Mesothelial cell of epicardium (in vitro differentiated cells): ENCODE measurements at regions not wholly inside any gene's neighbourhood (a gene's known extent, or its start where the extent isn't known, plus 50 kb on each side); places are given as distances from the start of the nearest gene placed in this dataset.

Source experiments
- DNase-seq, 2 experiments: peaks; one replicate each; pipeline ENCODE4 v3.0.0; 2021; ENCODE audit warnings: low spot score in 2 of 2; ENCODE audit not compliant: unreplicated experiment in 2 of 2
- H3K27ac Mint-ChIP-seq: 2 replicates; pipeline ENCODE4 v1.8.0; 2021; ENCODE audit warnings: mixed read lengths
- H3K27me3 Mint-ChIP-seq: 2 replicates; pipeline ENCODE4 v1.8.0; 2021; ENCODE audit warnings: low read depth, mixed read lengths
- H3K36me3 Mint-ChIP-seq: 2 replicates; pipeline ENCODE4 v1.8.0; 2021; ENCODE audit warnings: mixed read lengths
- H3K4me1 Mint-ChIP-seq: 2 replicates; pipeline ENCODE4 v1.8.0; 2021; ENCODE audit warnings: mixed read lengths
- H3K4me3 Mint-ChIP-seq: 2 replicates; pipeline ENCODE4 v1.8.0; 2021; ENCODE audit warnings: mild to moderate bottlenecking, moderate library complexity, mixed read lengths
- H3K9me3 Mint-ChIP-seq: 2 replicates; pipeline ENCODE4 v1.8.0; 2021; ENCODE audit warnings: mixed read lengths
- TF ChIP-seq, protein P1 (sequence below): fragments of 200-600 bp; sonication (generic); IDR thresholded peaks from one replicate; pipeline ENCODE4 v1.5.0; 2021; ENCODE audit warnings: antibody characterized with exemption; ENCODE audit not compliant: unreplicated experiment

DNA sequence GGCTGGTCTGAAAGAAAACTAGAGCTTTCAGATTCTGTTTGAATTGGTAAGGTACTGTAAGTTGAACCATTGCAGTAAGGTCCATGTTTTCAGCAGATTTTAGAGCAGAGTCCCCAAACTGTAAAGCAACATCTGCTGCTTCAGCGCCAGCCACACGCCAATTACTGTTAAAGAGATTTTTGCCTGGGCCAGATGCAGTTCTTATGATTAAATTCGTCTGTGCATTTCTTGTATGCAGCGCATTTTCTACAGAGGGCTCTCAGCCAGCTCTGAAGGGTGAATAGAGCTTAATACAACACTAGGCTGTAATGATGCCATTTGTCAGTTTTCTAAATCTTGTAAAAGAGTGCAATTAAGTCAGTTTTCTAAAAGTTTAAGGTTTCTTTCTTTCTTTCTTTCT is 246.3 kb downstream of the COX7C start:
- Mint-ChIP-seq H3K4me1 (peaks cover 7% of the 10 kb centered on the region), H3K4me3 (no peak overlapping the region), H3K27me3 (no peaks in the 10 kb centered on the region), H3K27ac (peak overlapping the region; percentile 43), H3K9me3 (no peaks in the 10 kb centered on the region), H3K36me3 (no peaks in the 10 kb centered on the region)
- DNase-seq, result no peak
- TF ChIP-seq, protein P1, sequence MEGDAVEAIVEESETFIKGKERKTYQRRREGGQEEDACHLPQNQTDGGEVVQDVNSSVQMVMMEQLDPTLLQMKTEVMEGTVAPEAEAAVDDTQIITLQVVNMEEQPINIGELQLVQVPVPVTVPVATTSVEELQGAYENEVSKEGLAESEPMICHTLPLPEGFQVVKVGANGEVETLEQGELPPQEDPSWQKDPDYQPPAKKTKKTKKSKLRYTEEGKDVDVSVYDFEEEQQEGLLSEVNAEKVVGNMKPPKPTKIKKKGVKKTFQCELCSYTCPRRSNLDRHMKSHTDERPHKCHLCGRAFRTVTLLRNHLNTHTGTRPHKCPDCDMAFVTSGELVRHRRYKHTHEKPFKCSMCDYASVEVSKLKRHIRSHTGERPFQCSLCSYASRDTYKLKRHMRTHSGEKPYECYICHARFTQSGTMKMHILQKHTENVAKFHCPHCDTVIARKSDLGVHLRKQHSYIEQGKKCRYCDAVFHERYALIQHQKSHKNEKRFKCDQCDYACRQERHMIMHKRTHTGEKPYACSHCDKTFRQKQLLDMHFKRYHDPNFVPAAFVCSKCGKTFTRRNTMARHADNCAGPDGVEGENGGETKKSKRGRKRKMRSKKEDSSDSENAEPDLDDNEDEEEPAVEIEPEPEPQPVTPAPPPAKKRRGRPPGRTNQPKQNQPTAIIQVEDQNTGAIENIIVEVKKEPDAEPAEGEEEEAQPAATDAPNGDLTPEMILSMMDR, result no peak

DNA sequence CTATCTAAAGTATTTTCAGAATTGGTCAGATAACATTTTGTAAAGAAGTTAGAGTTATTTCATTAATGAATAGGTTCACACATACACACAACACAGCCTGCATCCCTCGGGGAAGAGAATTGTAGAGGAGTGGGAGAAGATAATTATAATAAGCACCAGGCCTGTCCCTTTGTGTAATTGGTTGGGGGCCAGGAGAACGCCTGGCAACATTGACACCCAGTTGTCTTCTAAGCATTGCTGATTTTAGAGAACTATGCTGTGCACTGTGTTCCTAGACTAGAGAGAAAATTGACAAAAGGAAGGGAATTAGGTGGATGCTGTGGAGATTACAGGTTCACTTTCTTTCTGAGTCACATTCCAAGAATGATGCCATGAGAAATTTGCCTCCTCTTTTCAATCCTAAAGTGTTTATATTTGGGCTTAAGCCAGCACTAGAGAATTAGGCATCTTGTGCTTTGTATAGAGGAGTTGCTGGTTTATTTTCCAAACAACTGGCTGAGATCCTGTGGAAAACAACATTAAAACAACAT is 247.6 kb downstream of the COX7C start:
- H3K4me1 Mint-ChIP-seq, result peaks cover 7% of the 10 kb centered on the region
- H3K4me3 Mint-ChIP-seq, result no peak overlapping the region
- TF ChIP-seq, protein P1, result no peak
- H3K36me3 Mint-ChIP-seq, result no peaks in the 10 kb centered on the region
- no peaks in the 10 kb centered on the region for H3K27me3 Mint-ChIP-seq
- DNase-seq, result no peak
- no peaks in the 10 kb centered on the region for H3K9me3 Mint-ChIP-seq
- no peak overlapping the region for H3K27ac Mint-ChIP-seq

DNA sequence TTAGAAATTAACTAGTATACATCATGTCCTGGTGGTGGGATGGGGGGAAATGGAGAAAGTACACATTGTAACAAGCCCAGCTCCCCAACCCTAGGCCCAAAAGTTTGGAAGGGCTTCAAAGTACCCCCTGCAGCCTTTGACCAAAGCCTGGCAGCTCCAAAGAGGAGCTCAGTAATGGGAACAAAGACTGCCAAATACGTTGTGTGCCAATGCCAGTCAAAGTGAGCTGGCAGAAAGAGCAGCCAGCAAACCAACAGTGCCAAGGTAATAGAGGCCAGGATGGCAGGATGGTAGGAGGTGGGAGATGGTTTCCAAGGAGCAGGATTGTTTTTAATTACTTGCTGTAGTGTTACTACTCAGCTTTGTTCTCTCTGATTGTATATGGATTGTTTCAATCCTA is 248.3 kb downstream of the COX7C start:
- H3K27ac Mint-ChIP-seq, result no peak overlapping the region
- H3K9me3 Mint-ChIP-seq, result no peaks in the 10 kb centered on the region
- H3K36me3 Mint-ChIP-seq, result no peaks in the 10 kb centered on the region
- TF ChIP-seq, protein P1, result no peak
- DNase-seq, result no peak
- H3K4me1 Mint-ChIP-seq, result peaks cover 7% of the 10 kb centered on the region
- no peak overlapping the region for H3K4me3 Mint-ChIP-seq
- H3K27me3 Mint-ChIP-seq, result no peaks in the 10 kb centered on the region

DNA sequence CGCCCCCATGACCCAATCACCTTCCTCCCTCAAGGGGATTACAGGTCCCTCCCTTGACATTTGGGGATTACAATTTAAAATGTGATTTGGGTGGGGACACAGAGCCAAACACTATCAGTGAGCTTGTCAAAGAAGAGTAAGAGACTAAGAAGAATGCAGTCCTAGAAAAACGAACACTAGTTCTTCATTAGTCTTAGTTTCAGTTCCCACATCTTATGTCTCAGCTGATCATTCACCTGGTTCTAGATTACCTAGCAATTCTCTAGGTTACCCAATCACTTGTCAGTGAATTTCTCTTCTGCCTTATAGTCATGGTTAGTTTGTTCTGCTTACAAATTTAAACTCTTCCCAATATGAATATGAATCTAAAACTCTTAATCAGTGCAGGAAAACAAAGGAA is 251.5 kb downstream of the COX7C start:
- H3K27ac Mint-ChIP-seq, result no peak overlapping the region
- no peak for DNase-seq
- H3K4me1 Mint-ChIP-seq, result peaks cover 2% of the 10 kb centered on the region
- TF ChIP-seq, protein P1, result no peak
- H3K4me3 Mint-ChIP-seq, result no peak overlapping the region
- no peaks in the 10 kb centered on the region for H3K36me3 Mint-ChIP-seq
- no peaks in the 10 kb centered on the region for H3K9me3 Mint-ChIP-seq
- no peaks in the 10 kb centered on the region for H3K27me3 Mint-ChIP-seq

DNA sequence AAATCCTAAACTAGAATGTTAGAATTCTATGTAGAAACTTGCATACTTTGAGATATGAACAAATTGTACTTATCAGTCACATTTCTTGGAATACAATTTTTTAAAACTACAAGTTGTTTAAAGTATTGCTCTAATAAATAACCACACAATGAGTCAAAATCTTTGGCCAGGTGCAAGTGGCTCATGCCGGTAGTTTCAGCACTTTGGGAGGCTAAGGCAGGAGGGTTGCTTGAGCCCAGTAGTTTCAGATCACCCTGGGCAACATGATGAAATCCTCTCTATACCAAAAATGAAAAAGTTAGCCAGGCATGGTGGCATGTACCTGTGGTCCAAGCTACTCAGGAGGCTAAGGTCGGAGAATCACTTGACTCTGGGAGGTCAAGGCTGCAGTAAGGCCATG is 257.8 kb downstream of the COX7C start:
- no peak overlapping the region for H3K4me3 Mint-ChIP-seq
- no peak overlapping the region for H3K27ac Mint-ChIP-seq
- DNase-seq, result no peak
- H3K4me1 Mint-ChIP-seq, result no peaks in the 10 kb centered on the region
- TF ChIP-seq, protein P1, result no peak
- H3K9me3 Mint-ChIP-seq, result peaks cover 4% of the 10 kb centered on the region
- H3K27me3 Mint-ChIP-seq, result no peaks in the 10 kb centered on the region
- no peaks in the 10 kb centered on the region for H3K36me3 Mint-ChIP-seq

DNA sequence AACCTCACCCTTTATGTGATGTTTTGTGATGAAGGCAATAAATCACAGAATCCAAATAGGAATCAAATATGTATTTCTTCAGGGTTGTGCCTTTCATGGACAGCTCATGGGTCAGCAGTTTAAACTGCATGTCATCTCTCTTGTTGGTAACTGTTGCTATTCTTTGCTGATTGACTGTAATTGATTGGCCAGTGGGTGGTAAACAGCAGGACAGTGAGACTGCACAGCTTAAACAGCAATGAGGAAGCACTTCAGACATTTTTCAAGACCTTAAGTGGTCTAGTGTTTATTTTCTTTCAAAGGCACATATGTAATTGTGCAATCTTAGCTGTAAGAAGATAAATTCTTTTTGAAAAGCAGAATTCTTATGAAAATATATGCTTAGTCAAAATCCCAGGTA is 260.5 kb downstream of the COX7C start:
- Mint-ChIP-seq H3K4me1 (no peaks in the 10 kb centered on the region), H3K27me3 (no peaks in the 10 kb centered on the region), H3K27ac (no peak overlapping the region), H3K4me3 (no peak overlapping the region), H3K9me3 (peaks cover 4% of the 10 kb centered on the region), H3K36me3 (no peaks in the 10 kb centered on the region)
- TF ChIP-seq, protein P1, result no peak
- DNase-seq, result no peak
